ENCODE measurements at regions not wholly inside any gene's neighbourhood (a gene's known extent, or its start where the extent isn't known, plus 50 kb on each side); places are given as distances from the start of the nearest gene placed in this dataset.

GRCh38 chr17:36825951-36826350 lies 111.3 kb upstream of the LHX1 start:
- Mint-ChIP-seq H3K27ac (ENCODE audit: unreplicated experiment) (no peak overlapping the region), H3K4me3 (ENCODE audit: unreplicated experiment) (no peak overlapping the region), H3K9me3 (ENCODE audit: unreplicated experiment) (no peaks in the 10 kb centered on the region), H3K36me3 (ENCODE audit: low read depth, unreplicated experiment) (peaks cover 2% of the 10 kb centered on the region), H3K4me1 (ENCODE audit: low read depth, unreplicated experiment) (peaks cover 1% of the 10 kb centered on the region), H3K27me3 (ENCODE audit: low read depth, unreplicated experiment) (peaks cover 55% of the 10 kb centered on the region)
- H3K9ac ChIP-seq (ENCODE audit: low read length), result no peak overlapping the region
- DNase-seq (ENCODE audit: low read depth) (no peak), FAIRE-seq (no peak)
- H3K27me3 ChIP-seq (ENCODE audit: insufficient read depth, low read length), result peaks cover 34% of the 10 kb centered on the region
- H3K36me3 ChIP-seq (ENCODE audit: insufficient read depth, low read length), result no peaks in the 10 kb centered on the region
- H3K27ac ChIP-seq (ENCODE audit: low read depth, low read length), result no peak overlapping the region
- H4K20me1 ChIP-seq (ENCODE audit: insufficient read depth, low read length), result no peaks in the 10 kb centered on the region
- no peak for TF ChIP-seq EZH2 (IDR thresholded peaks at IDR 0.05; ENCODE audit: insufficient read depth, low read length)
- TF ChIP-seq CTCF (IDR thresholded peaks at IDR 0.05; ENCODE audit: insufficient read depth, low read depth, low read length), result no peak
- no peaks in the 10 kb centered on the region for H3K9me3 ChIP-seq (ENCODE audit: insufficient read depth, low read depth, low read length)
- H3K79me2 ChIP-seq (ENCODE audit: insufficient read depth, low read length), result no peaks in the 10 kb centered on the region
- H3K4me2 ChIP-seq (ENCODE audit: low read length), result no peak overlapping the region
- H3K4me1 ChIP-seq (ENCODE audit: insufficient read depth, low read length), result no peaks in the 10 kb centered on the region
- H2AFZ ChIP-seq (ENCODE audit: low read depth, low read length), result no peak overlapping the region
- no peak overlapping the region for H3K4me3 ChIP-seq (ENCODE audit: insufficient read depth, low read depth, low read length)

GRCh38 chr17:36827081-36827480 lies 110.2 kb upstream of the LHX1 start:
- no peaks in the 10 kb centered on the region for H3K9me3 Mint-ChIP-seq (ENCODE audit: unreplicated experiment)
- Histone ChIP-seq H3K27ac (ENCODE audit: low read depth, low read length) (no peak overlapping the region), H3K4me1 (ENCODE audit: insufficient read depth, low read length) (no peaks in the 10 kb centered on the region), H2AFZ (ENCODE audit: low read depth, low read length) (no peak overlapping the region), H3K4me2 (ENCODE audit: low read length) (no peak overlapping the region), H3K36me3 (ENCODE audit: insufficient read depth, low read length) (no peaks in the 10 kb centered on the region), H3K9ac (ENCODE audit: low read length) (no peak overlapping the region), H3K27me3 (ENCODE audit: insufficient read depth, low read length) (peaks cover 29% of the 10 kb centered on the region), H3K4me3 (ENCODE audit: insufficient read depth, low read depth, low read length) (no peak overlapping the region), H4K20me1 (ENCODE audit: insufficient read depth, low read length) (no peaks in the 10 kb centered on the region), H3K9me3 (ENCODE audit: insufficient read depth, low read depth, low read length) (no peaks in the 10 kb centered on the region), H3K79me2 (ENCODE audit: insufficient read depth, low read length) (no peaks in the 10 kb centered on the region)
- FAIRE-seq, result no peak
- H3K27ac Mint-ChIP-seq (ENCODE audit: unreplicated experiment), result no peak overlapping the region
- H3K4me3 Mint-ChIP-seq (ENCODE audit: unreplicated experiment), result no peak overlapping the region
- H3K36me3 Mint-ChIP-seq (ENCODE audit: low read depth, unreplicated experiment), result peaks cover 2% of the 10 kb centered on the region
- H3K27me3 Mint-ChIP-seq (ENCODE audit: low read depth, unreplicated experiment), result peaks cover 48% of the 10 kb centered on the region
- H3K4me1 Mint-ChIP-seq (ENCODE audit: low read depth, unreplicated experiment), result peaks cover 1% of the 10 kb centered on the region
- TF ChIP-seq CTCF (IDR thresholded peaks at IDR 0.05; ENCODE audit: insufficient read depth, low read depth, low read length) (no peak), EZH2 (IDR thresholded peaks at IDR 0.05; ENCODE audit: insufficient read depth, low read length) (no peak)
- no peak for DNase-seq (ENCODE audit: low read depth)

GRCh38 chr17:36829676-36830075 lies 107.6 kb upstream of the LHX1 start:
- peaks cover 2% of the 10 kb centered on the region for H3K36me3 Mint-ChIP-seq (ENCODE audit: low read depth, unreplicated experiment)
- DNase-seq (ENCODE audit: low read depth), result no peak

More at GRCh38 chr17:36829676-36830075, 107.6 kb upstream of the LHX1 start:
- no peaks in the 10 kb centered on the region for H3K9me3 ChIP-seq (ENCODE audit: insufficient read depth, low read depth, low read length)
- no peak overlapping the region for H3K27ac ChIP-seq (ENCODE audit: low read depth, low read length)
- Mint-ChIP-seq H3K27ac (ENCODE audit: unreplicated experiment) (no peak overlapping the region), H3K4me1 (ENCODE audit: low read depth, unreplicated experiment) (no peaks in the 10 kb centered on the region), H3K4me3 (ENCODE audit: unreplicated experiment) (no peak overlapping the region), H3K27me3 (ENCODE audit: low read depth, unreplicated experiment) (peaks cover 38% of the 10 kb centered on the region), H3K9me3 (ENCODE audit: unreplicated experiment) (no peaks in the 10 kb centered on the region)
- no peak for FAIRE-seq
- H3K9ac ChIP-seq (ENCODE audit: low read length), result no peak overlapping the region
- no peak overlapping the region for H2AFZ ChIP-seq (ENCODE audit: low read depth, low read length)
- H3K4me3 ChIP-seq (ENCODE audit: insufficient read depth, low read depth, low read length), result no peak overlapping the region
- H3K36me3 ChIP-seq (ENCODE audit: insufficient read depth, low read length), result no peaks in the 10 kb centered on the region
- no peaks in the 10 kb centered on the region for H3K79me2 ChIP-seq (ENCODE audit: insufficient read depth, low read length)
- H4K20me1 ChIP-seq (ENCODE audit: insufficient read depth, low read length), result no peaks in the 10 kb centered on the region
- no peak overlapping the region for H3K4me2 ChIP-seq (ENCODE audit: low read length)
- TF ChIP-seq CTCF (IDR thresholded peaks at IDR 0.05; ENCODE audit: insufficient read depth, low read depth, low read length), result no peak
- no peak for TF ChIP-seq EZH2 (IDR thresholded peaks at IDR 0.05; ENCODE audit: insufficient read depth, low read length)
- H3K27me3 ChIP-seq (ENCODE audit: insufficient read depth, low read length), result peaks cover 27% of the 10 kb centered on the region
- H3K4me1 ChIP-seq (ENCODE audit: insufficient read depth, low read length), result no peaks in the 10 kb centered on the region
